ENCODE measurements at regions not wholly inside any gene's neighbourhood (a gene's known extent, or its start where the extent isn't known, plus 50 kb on each side); places are given as distances from the start of the nearest gene placed in this dataset.
"Not testable (repeated sequence)": the region's sequence is repeated elsewhere in the genome, so short reads cannot be mapped to it uniquely, and the experiment has no call there.

DNA sequence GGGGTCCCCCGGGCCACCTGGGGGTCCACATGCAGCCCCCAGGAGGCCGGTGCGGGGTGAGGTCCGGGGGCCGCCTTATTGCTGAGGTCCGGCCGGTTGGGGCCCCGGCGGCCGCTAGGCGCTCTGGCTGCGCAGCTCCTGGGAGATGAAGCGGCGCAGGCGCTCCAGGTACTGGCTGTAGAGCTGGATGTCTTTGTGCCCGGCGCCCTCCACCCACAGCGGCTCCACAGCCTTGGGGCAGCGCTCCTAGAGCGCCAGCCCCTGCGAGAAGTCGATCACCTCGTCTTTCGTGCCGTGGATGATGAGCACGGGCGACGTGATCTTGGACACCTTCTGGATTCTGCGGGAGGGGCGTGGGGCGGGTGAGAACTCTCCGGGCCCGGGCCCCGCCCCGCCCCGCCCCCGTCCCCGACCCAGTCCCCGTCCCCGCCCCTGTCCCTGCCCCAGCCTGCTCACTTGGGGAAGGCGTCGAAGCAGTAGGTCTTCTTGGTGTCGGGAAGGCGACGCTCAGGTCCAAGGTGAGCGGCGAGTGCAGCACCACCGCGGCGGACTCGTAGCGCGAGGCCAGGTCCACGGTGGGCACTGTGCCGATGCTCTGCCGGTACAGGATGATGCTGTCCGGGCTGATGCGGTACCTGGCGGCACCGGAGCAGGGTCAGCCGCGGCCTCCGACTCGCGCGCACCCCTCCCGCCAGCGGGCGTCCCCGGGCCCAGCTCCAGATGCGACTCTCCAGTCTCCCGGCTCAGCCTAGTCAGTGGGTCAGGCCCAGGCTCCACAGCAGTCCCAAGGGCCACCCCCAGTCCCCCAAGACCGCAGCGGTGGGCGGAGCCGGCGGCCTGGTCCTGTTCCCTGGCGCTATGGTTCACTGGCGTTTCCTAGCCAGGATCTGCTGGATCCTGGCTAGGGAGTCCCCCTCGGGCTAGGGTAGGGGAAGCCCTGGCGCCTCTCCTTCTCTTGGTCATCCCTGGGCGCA, 89.4 kb upstream of the GOLGA6L1 start:
- not testable (repeated sequence) for H3K4me3 Mint-ChIP-seq; H3K36me3 Mint-ChIP-seq (ENCODE audit: low read depth)

DNA sequence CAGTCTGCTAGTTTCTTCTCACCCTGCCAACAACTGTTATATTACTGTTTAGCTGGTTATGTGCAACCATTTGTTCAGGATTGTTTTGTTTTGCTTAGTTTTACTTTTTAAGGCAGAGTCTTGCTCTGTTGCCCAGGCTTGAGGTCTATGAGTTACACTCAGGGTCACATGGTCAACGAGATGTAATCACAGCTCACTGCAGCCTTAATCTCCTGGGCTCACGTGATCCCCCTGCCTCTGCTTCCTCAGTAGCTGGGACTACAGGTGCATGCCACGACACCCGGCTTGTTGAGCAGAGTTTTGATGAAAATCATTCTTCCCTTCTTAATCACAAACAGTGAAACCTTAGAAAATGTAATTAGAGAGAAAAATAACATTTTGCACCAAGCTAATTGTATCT, 72.8 kb upstream of the GOLGA6L1 start:
- not testable (repeated sequence) for DNase-seq; H3K27ac Mint-ChIP-seq; H3K4me1 Mint-ChIP-seq; H3K4me3 Mint-ChIP-seq; H3K36me3 Mint-ChIP-seq (ENCODE audit: low read depth); H3K9me3 Mint-ChIP-seq; H3K27me3 Mint-ChIP-seq (ENCODE audit: low read depth, poor library complexity)

More for the DNA sequence above, 89.4 kb upstream of the GOLGA6L1 start:
- H3K27ac Mint-ChIP-seq; H3K27me3 Mint-ChIP-seq (ENCODE audit: low read depth, poor library complexity); H3K4me1 Mint-ChIP-seq; H3K9me3 Mint-ChIP-seq: not testable (repeated sequence)
- peak; percentile 18 for DNase-seq

DNA sequence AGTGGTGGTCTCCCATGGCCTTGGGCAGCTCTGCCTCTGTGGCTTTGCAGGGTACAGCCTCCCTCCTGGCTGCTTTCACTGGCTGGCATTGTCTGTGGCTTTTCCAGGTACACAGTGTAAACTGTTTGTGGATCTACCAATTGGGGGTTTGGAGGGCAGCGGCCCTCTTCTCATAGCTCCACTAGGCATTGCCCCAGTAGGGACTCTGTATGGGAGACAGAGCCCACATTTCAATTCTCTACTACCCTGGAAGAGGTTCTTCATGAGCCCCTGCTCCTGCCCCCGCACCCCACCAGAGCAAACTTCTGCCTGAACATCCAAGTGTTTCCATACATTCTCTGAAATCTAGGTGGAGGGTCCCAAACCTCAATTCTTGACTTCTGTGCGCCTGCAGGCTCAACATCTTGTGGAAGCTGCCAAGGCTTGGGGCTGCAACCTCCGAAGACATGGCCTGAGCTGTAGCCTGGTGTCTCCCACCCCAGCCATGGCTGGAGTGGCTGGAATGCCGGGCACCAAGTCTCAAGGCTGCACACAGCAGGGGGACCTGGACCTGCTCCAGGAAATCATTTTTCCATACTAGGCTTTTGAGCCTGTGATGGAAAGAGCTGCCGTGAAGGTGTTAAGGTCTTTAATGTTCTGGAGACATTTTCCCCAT, 63.3 kb upstream of the GOLGA6L1 start:
- not testable (repeated sequence) for H3K27me3 Mint-ChIP-seq (ENCODE audit: low read depth, poor library complexity); H3K27ac Mint-ChIP-seq; H3K9me3 Mint-ChIP-seq; H3K4me3 Mint-ChIP-seq; DNase-seq; H3K4me1 Mint-ChIP-seq; H3K36me3 Mint-ChIP-seq (ENCODE audit: low read depth)

DNA sequence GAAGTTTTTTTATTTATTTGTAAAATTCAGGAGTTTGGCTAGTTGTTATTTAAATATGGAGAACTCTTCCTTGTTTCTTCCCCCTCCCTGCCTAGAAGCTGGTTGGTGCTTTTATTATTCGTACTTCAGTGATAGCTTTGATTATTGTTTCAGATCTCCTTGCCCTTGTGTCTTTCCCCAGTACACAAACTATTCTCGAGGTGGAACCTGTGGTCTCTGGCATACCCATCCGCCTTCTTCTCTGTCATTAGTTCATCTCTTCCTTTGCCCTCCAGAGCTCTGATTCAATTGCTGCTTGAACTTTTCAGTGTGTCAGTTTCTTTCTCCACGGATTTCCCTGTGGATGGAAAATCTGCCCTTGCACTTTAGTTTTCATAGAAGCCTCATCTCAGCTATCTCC, 61.8 kb upstream of the GOLGA6L1 start:
- not testable (repeated sequence) for H3K27ac Mint-ChIP-seq; H3K4me1 Mint-ChIP-seq; H3K4me3 Mint-ChIP-seq; H3K9me3 Mint-ChIP-seq; H3K36me3 Mint-ChIP-seq (ENCODE audit: low read depth); H3K27me3 Mint-ChIP-seq (ENCODE audit: low read depth, poor library complexity); DNase-seq

DNA sequence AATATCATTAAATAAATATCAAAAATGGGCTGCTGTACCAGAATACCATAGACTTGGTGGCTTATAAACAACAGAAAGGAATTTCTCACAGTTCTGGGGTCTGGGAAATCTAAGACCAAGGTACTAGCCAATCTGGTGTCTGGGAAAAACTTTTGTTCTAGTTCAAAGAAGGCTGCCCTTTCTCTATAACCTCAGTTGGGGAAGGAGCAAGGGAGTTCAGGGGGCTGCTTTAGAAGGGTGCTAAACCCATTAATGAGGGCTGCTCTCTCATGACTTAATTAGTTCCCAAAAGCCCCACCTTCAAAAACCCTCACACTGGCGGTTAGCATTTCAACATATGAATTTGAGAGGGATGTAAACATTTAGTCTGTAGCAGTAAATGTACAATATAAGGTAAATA, 55.7 kb upstream of the GOLGA6L1 start:
- not testable (repeated sequence) for DNase-seq; H3K4me3 Mint-ChIP-seq; H3K27ac Mint-ChIP-seq; H3K36me3 Mint-ChIP-seq (ENCODE audit: low read depth); H3K27me3 Mint-ChIP-seq (ENCODE audit: low read depth, poor library complexity); H3K4me1 Mint-ChIP-seq
- H3K9me3 Mint-ChIP-seq = peaks cover 11% of the 10 kb centered on the region

Data from nephron progenitor cell (in vitro differentiated cells).